Uterus (tissue), 2 donors: ENCODE measurements at regions not wholly inside any gene's neighbourhood (a gene's known extent, or its start where the extent isn't known, plus 50 kb on each side); places are given as distances from the start of the nearest gene placed in this dataset.

Experiments
- CTCF ChIP-seq, 4 experiments: fragments of 200-600 bp in 2 of 4; fragments of 450-650 bp in 2 of 4; sonication (generic) in 2 of 4; IDR thresholded peaks; one replicate each; pipeline ENCODE4 v1.5.1; 2016 to 2019; ENCODE audit warnings: antibody characterized with exemption in 4 of 4, mild to moderate bottlenecking in 2 of 4, moderate library complexity in 1 of 4
- POLR2A ChIP-seq, 2 donors: fragments of 450-650 bp; IDR thresholded peaks; one replicate each; pipeline ENCODE4 v1.6.1; 2016; ENCODE audit warnings: antibody characterized with exemption in 2 of 2, mild to moderate bottlenecking in 1 of 2, moderate library complexity in 1 of 2

- TF ChIP-seq CTCF (IDR thresholded peaks at IDR 0.05) (no peak), POLR2A (IDR thresholded peaks at IDR 0.05) (no peak)
Observed at GRCh38 chr1:19535214-19535613, 49.9 kb upstream of the CAPZB start.
